Stimulated activated CD4-positive, alpha-beta T cell treated with anti-CD3 and anti-CD28 coated beads, Interleukin-4, amount 100 ng/mL, for 24 hours (primary cell): ENCODE measurements at regions not wholly inside any gene's neighbourhood (a gene's known extent, or its start where the extent isn't known, plus 50 kb on each side); places are given as distances from the start of the nearest gene placed in this dataset.

Source experiments
- DNase-seq: peaks from one replicate; pipeline ENCODE4 v3.0.0-alpha.2; 2020

DNA sequence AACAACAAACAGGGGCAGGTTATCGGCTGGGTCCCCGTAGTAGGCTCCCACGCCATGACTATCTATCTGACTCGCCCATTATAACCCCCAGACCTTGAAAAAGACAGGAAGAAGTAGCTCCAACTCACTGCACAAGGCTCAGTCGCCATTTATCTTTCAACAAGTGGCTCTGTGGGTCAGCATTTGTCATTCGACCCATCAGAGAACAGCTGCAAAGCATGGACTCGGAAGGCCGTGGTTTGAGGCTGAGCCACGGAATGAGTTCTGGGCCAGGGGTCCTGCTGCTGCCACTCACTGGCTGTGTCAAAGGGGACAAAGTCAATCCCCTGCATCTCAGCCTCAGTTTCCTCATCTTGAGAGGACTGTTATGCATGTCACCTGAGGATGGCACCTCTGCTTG lies 131.0 kb downstream of the DMRTA2 start:
- DNase-seq = no peak

- no peak for DNase-seq
These were observed 133.7 kb downstream of the DMRTA2 start for GRCh38 chr1:50289495-50289894.

DNA sequence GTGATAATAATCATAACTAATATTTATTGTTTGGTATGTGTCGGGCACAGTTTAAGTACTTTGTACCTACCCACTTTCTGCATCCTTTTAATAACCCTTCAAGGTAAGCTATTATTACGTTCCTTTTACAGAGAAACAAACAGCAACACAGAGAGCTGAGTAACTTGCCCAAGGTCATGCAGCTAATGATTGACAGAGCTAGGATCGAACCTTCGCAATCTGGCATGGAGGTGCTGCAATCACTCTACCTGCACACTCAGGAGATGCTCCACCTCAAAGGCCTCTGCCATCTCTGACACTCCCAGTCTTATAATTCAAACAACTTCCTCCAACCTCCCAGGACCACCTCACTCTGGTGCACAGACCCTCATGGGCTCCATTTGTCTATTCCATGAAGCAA lies 137.2 kb downstream of the DMRTA2 start:
- no peak for DNase-seq

- DNase-seq = no peak
These were observed 143.5 kb downstream of the DMRTA2 start for GRCh38 chr1:50279622-50280330.

DNA sequence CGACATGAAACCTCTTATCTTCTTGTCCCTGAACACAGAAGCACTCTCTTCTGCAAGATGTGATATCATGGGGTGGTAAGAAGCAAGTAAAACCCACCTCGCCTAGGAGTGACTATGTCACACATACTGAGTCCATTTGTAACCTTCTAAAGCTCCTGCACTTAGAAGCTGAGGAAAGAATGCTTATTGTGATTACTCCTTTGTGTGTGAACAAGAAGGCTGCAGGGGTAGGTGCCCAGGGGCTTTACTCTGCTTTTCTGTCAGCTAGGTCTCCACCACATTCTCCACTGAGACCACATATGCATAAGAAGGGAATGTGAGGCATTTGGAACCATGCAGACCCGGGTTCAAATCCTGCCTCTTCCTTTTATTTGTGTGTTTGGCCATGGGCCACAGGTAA lies 144.3 kb downstream of the DMRTA2 start:
- no peak for DNase-seq

- DNase-seq = no peak
These were observed 144.8 kb downstream of the DMRTA2 start for GRCh38 chr1:50278410-50278809.

GRCh38 chr1:50275566-50275965 lies 147.7 kb downstream of the DMRTA2 start:
- no peak for DNase-seq

- DNase-seq = no peak
These were observed 150.3 kb downstream of the DMRTA2 start for GRCh38 chr1:50272912-50273311.

- DNase-seq = no peak
These were observed 151.2 kb downstream of the DMRTA2 start for GRCh38 chr1:50271968-50272578.

- no peak for DNase-seq
These were observed 151.9 kb downstream of the DMRTA2 start for GRCh38 chr1:50271337-50271736.

DNA sequence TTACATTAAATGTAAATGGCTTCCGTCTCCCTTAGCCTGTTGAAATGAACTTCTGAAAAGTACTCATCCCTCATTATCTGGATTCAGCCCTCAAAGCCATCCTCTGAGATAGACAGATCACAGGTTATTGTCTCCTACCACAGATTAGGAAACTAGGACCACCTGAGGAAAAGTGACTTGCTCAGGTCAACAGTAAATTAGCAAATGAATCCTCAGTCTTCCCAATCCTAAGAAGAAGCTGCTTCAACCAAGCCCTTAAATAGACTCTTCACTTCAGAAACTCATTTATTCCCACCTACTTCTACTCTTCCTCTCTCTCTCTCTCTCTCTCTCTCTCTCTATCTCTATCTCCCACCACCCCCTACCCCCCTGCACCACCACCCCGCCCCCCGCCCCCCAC lies 152.3 kb downstream of the DMRTA2 start:
- DNase-seq = no peak

GRCh38 chr1:50268049-50268448 lies 155.2 kb downstream of the DMRTA2 start:
- no peak for DNase-seq

DNA sequence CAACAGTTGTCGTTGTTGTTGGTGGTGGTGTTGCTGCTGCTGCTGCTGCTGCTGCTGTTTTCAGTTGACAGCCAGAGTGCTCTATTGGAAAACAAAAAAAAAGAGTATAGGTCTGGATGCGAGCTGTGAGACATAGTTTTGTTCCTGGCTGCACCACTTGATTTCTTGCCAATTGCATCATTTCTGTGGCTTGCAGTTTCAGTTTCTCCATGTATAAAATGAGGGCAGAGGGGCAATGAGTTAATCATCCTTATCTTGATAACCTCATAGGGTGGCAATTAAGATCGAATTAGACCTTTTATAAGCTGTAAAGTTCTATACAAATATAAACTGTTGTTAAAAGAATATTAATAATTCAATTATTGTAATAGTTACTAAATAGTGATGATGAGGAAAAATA lies 156.7 kb downstream of the DMRTA2 start:
- DNase-seq = no peak

- DNase-seq = no peak
These were observed 157.1 kb downstream of the ELAVL4 start for GRCh38 chr1:50265790-50266314.

- DNase-seq = no peak
These were observed 155.9 kb downstream of the ELAVL4 start for GRCh38 chr1:50264590-50264989.

- no peak for DNase-seq
These were observed 153.7 kb downstream of the ELAVL4 start for GRCh38 chr1:50262436-50262835.

DNA sequence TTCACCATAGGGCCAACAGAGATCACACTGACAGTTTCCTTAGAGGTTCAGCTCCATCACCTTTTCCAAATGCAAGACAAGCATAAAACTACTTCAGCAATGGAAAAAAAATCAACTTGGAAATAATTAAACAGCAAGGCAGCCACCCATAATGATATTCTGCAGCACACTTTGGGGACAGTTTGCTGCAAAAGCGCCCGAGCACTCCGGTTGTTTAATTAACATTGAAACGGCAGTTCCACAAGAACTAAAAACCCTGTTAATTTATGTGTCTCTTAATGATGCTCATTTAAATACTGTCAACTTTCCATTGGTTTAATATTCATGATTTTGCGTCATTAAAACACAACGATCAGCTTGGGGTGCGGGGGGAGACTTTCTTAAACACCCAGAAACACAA lies 153.2 kb downstream of the ELAVL4 start:
- DNase-seq = no peak

DNA sequence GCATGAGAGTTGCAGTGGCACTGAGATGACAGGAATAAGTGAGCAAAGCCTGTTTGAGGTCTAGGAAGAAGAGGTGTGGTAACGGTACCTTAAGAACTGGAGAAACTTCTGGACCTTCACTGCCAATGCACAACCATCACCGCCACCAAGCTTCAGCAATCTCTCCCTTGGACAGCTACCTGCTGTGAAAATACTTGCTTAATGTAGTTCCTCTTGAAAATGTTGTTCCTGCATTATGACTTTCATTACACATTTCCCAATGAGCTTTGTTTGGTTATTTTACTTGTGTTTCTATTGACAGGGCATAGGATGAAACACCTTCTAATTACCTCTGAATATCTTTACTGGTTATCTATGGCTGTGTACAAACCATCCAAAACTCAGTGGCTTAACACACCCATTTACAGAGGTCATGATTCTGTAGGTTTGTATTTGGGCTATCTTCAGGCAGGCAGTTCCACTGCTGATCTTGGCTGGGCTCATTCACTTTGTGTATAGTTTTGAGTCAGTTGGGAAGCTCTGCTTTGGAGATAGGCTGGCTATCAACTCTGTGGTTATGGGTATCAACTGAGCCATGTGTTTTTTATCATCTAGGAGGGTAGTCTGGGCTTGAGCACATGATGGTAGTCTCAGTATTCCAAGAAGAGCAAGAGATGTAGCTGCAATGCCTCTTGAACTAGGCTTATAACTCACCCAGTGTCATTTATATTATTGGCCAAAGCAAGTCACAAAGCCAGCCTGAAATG lies 149.4 kb downstream of the ELAVL4 start:
- no peak for DNase-seq

DNA sequence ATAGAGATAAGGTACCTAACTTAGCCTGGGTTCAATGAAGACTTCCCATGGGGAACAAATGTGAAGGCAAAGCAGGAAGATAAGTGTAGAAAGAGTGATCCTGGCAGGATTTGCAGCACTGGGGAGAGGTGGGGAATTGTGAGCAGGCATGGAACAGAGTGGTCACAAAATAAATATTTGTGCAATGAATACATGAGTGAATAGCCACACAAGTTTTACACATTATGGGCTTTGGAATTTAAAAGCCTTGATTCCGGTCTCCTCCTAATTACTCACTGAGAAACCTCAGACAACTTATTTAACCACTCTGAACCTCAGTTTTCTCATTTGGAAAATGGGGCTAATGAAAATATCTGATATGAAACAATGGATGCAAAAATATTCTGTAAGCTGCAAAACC lies 148.3 kb downstream of the ELAVL4 start:
- no peak for DNase-seq
